Lung microvascular endothelial cell (primary cell): ENCODE measurements at regions not wholly inside any gene's neighbourhood (a gene's known extent, or its start where the extent isn't known, plus 50 kb on each side); places are given as distances from the start of the nearest gene placed in this dataset.

Source experiments
- DNase-seq, 2 donors: peaks; one replicate each; pipeline versions ENCODE4 v3.0.0 to v3.0.0-alpha.2; 2010; ENCODE audit warnings: low read depth in 2 of 2

GRCh38 chr21:17435565-17436543 is 77.0 kb upstream of the CXADR start:
- DNase-seq, result peak; percentile 38 to 52

DNA sequence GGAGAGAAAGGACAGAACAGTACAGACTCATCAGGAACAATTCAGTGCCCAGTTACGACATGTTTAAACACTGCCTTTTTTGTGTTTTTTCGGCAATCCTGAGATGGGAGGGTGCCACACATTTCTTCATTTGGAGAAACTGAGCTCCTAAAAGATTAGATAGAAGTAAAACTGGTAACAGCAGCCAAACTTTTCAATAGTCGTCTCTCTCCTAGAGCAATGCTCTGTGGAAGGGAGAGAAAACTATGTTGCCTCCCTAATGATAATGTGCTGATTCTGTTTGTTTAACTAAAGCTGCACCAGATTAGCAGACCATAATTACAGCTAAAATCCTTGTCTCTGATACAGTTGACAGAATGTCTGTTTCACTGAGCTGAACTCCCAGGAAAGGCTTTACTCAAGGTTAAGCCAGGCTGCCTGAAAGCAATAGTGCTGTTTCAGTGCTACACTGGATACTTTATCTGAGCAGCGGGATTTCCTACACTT is 76.2 kb upstream of the CXADR start:
- DNase-seq, result no peak

- no peak for DNase-seq
These were observed 74.2 kb upstream of the CXADR start for GRCh38 chr21:17438635-17439034.

DNA sequence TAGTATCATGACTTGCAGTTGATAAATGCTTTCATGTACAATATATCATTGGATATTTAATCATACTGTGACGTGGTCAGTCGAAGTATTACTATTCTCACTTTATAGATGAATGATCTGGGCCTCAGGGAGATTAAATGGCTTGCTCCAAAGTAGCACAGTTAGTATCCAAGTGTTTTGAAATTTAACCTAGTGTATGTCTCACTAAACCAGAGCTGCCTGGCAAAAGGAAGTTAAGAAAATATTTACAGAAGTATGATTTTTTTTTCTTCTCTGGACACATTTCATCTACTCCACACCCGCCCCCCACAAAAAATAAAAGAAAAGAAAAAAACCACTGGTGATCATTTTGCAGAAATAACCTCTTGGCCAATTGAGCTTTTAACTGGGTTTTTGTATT is 71.9 kb upstream of the CXADR start:
- DNase-seq, result no peak

DNA sequence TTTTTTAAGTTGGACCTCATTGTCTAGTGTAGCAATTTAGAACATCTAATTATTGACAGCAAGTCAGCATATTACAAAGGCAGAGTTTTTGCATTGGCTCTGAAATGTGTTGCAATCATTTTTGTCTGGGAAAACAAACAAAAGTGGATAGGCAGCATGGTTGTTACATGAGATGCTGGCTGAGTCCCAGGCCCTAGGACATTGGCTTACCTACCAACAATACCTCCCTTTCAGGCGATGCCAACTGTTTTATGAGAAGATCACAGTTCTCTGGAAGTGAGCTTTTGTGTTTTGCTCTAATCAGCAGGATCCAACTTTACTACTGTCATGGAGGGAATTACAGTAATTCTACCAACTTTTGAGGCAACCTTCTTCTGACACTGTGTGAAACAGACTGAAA is 71.5 kb upstream of the CXADR start:
- DNase-seq, result peak in 1 of 2 donors; percentile 95

- peak in 1 of 2 donors; percentile 65 for DNase-seq
These were observed 70.7 kb upstream of the CXADR start for GRCh38 chr21:17442165-17442564.

GRCh38 chr21:17444828-17445227 is 68.0 kb upstream of the CXADR start:
- no peak for DNase-seq

GRCh38 chr21:17446737-17447136 is 66.1 kb upstream of the CXADR start:
- no peak for DNase-seq

- no peak for DNase-seq
These were observed 63.1 kb upstream of the CXADR start for GRCh38 chr21:17449701-17450100.

GRCh38 chr21:17451364-17451891 is 61.4 kb upstream of the CXADR start:
- peak; percentile 56 to 86 for DNase-seq

DNA sequence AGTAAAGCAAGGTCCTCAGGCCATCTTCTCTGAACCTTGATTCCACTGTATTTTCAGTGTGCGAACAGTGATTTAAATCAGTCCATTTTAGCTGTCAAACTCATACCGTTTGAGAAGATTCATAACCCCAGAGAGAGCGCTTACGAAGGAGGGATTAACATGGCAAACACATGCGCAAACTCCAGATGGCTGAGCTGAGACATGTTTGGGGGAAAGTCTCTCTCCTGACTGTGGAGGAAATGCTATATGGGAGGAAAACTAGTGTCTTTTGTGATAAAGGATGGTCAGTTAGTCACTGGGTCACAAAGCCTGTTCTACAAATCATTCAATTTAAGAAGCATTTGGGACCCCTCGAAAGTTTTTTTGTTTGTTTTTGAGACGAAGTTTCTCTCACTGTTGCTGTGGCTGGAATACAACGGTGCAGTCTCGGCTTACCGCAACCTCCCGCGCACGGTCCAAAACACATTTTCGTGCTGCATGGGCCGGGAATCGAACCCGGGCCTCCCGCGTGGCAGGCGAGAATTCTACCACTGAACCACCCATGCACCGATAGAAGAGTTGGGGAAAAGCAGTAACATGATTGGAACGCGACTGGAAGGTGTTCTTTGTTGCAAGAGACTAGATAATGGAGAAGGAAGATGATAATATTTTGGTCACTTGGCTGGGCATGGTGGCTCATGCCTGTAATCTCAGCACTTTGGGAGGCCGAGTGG is 58.4 kb upstream of the CXADR start:
- DNase-seq, result peak; percentile 64 to 82

GRCh38 chr21:17455028-17455353 is 57.9 kb upstream of the CXADR start:
- no peak for DNase-seq

DNA sequence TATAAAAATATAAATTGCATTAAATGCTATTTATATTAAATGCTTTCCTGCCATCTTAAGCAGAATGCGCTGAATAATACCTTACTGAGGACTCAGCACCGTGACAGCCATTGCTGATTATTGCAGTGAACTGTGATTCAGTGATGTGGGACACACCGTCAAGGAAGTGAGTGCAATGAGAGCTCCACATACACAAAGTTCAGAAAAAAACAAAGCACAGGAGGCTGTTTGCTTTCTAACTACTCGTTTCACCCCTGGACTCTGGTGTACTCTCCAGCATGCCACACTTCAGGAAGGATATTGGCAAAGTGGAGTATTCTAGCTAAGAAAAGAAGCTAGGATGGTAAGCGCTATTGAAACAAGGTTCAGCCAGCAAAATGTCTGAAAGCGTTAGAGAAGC is 57.4 kb upstream of the CXADR start:
- DNase-seq, result no peak

DNA sequence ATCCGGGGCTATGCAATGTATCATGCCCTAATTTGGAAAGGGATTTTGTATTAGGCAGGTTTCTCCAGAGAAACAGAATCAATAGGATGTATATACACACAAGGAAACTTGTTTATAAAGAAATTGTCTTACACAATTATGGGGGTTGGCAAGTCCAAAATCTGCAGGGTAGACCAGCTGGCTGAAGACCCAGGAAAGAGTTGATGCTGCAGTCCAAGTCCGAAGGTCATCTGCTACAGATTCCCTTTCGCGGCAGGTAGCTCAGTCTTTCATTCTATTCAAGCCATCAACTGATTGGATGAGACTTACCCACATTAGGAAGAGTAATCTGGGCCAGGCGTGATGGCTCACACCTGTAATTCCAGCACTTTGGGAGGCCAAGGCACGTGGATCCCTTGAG is 54.6 kb upstream of the CXADR start:
- no peak for DNase-seq

- DNase-seq, result no peak
These were observed 52.7 kb upstream of the CXADR start for GRCh38 chr21:17460094-17460493.

DNA sequence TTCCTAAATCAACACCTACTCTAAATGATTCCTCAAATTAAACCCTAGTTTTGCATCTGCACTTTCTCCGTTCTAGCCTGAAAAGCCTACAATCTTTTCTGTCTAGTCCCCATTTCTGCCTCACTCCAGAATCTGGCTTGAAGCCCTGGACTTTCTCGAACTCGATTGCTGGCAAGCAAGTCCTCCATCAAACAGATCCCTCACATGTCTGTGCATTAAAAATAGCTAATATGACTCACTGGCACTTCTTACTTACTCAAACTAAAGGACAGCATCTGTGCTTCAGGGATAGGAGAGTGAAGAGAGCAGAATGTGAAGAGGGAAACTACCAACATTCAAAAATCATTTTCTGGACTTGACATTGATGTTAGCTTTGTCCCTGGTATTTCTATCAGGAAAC is 51.8 kb upstream of the CXADR start:
- peak in 1 of 2 donors; percentile 73 for DNase-seq

DNA sequence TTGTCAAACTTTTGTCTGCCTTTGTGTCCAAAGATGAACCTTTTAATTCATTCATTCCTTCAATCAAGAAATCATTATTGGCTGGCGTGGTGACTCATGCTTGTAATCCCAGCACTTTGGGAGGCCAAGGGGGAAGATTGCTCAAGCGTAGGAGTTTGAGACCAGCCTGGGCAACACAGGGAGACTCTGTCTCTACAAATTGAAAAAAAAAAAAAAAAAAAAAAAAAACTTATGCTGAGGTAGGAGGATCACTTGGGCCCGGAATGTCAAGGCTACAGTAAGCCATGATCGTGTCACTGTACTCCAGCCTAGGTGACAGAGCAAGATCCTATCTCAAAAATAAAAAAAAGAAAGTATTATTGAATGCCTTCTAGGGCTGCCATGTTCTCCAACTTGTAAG is 51.3 kb upstream of the CXADR start:
- no peak for DNase-seq

GRCh38 chr21:17462276-17462981 is 50.4 kb upstream of the CXADR start:
- DNase-seq, result peak; percentile 10 to 94
